Gastrocnemius medialis (tissue), 4 donors: ENCODE measurements at regions not wholly inside any gene's neighbourhood (a gene's known extent, or its start where the extent isn't known, plus 50 kb on each side); places are given as distances from the start of the nearest gene placed in this dataset.

ENCODE experiments used
- POLR2A ChIP-seq, 2 donors: fragments of 450-650 bp; IDR thresholded peaks; one replicate each; pipeline ENCODE4 v1.6.1; 2017; ENCODE audit warnings: antibody characterized with exemption in 2 of 2, mild to moderate bottlenecking in 2 of 2, moderate library complexity in 2 of 2
- TF ChIP-seq, protein P1 (sequence below), 5 experiments: fragments of 450-650 bp in 3 of 5; fragments of 200-600 bp in 2 of 5; sonication (generic) in 2 of 5; IDR thresholded peaks in 4 of 5; conservative IDR thresholded peaks in 1 of 5; 1 replicate in 4 of 5; 2 replicates in 1 of 5; pipeline ENCODE4 v1.5.1; 2016 to 2019; ENCODE audit warnings: antibody characterized with exemption in 5 of 5, mild to moderate bottlenecking in 3 of 5, moderate library complexity in 3 of 5

DNA sequence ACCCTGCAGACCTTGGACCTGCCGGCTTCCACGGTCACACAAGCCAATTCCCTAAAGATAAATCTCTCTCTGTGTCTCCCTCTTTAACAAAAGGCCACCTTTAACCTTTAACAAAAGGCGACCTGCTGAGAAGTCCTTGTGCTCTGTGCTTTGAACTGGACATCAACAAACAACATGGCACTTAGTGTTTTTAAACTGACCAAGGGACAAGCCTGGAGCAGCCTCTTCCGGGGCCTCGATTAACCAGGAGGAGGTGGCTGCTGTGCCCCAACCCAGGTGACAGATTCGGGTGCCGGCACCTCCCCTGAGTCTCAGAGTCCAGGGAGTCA, 135.3 kb downstream of the RTP5 start:
- TF ChIP-seq, protein P1, sequence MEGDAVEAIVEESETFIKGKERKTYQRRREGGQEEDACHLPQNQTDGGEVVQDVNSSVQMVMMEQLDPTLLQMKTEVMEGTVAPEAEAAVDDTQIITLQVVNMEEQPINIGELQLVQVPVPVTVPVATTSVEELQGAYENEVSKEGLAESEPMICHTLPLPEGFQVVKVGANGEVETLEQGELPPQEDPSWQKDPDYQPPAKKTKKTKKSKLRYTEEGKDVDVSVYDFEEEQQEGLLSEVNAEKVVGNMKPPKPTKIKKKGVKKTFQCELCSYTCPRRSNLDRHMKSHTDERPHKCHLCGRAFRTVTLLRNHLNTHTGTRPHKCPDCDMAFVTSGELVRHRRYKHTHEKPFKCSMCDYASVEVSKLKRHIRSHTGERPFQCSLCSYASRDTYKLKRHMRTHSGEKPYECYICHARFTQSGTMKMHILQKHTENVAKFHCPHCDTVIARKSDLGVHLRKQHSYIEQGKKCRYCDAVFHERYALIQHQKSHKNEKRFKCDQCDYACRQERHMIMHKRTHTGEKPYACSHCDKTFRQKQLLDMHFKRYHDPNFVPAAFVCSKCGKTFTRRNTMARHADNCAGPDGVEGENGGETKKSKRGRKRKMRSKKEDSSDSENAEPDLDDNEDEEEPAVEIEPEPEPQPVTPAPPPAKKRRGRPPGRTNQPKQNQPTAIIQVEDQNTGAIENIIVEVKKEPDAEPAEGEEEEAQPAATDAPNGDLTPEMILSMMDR (IDR thresholded peaks at IDR 0.05 in 4 of 5, conservative IDR thresholded peaks at IDR 0.05 in 1 of 5), result no peak
- no peak for TF ChIP-seq POLR2A (IDR thresholded peaks at IDR 0.05)
